Rectal smooth muscle tissue (tissue), 1 donor: ENCODE measurements at regions not wholly inside any gene's neighbourhood (a gene's known extent, or its start where the extent isn't known, plus 50 kb on each side); places are given as distances from the start of the nearest gene placed in this dataset.
"Not testable (repeated sequence)": the region's sequence is repeated elsewhere in the genome, so short reads cannot be mapped to it uniquely, and the experiment has no call there.

ENCODE experiments used
- H3K27ac ChIP-seq: one replicate; pipeline ENCODE4 v1.7.0; 2013; ENCODE audit warnings: low read depth, low read length, inconsistent platforms
- H3K27me3 ChIP-seq: one replicate; pipeline ENCODE4 v1.7.0; 2013; ENCODE audit warnings: low read length; ENCODE audit not compliant: control insufficient read depth, insufficient read depth
- H3K36me3 ChIP-seq: one replicate; pipeline ENCODE4 v1.7.0; 2013; ENCODE audit warnings: low read length; ENCODE audit not compliant: control insufficient read depth, insufficient read depth
- H3K4me1 ChIP-seq: one replicate; pipeline ENCODE4 v1.7.0; 2013; ENCODE audit warnings: low read length; ENCODE audit not compliant: control insufficient read depth, insufficient read depth
- H3K4me3 ChIP-seq: one replicate; pipeline ENCODE4 v1.7.0; 2013; ENCODE audit warnings: low read length
- H3K9ac ChIP-seq: one replicate; pipeline ENCODE4 v1.7.0; 2013; ENCODE audit warnings: low read length

GRCh38 chr9:75532233-75533050, 358.0 kb upstream of the PCSK5 start:
- Histone ChIP-seq H3K27ac (no peak overlapping the region), H3K36me3 (no peaks in the 10 kb centered on the region)

GRCh38 chr9:75539523-75539922, 350.9 kb upstream of the PCSK5 start:
- Histone ChIP-seq H3K36me3 (no peaks in the 10 kb centered on the region), H3K27ac (no peak overlapping the region), H3K4me3 (no peak overlapping the region), H3K9ac (no peak overlapping the region), H3K27me3 (no peaks in the 10 kb centered on the region), H3K4me1 (no peaks in the 10 kb centered on the region)

More at GRCh38 chr9:75532233-75533050, 358.0 kb upstream of the PCSK5 start:
- Histone ChIP-seq H3K4me3 (no peak overlapping the region), H3K9ac (no peak overlapping the region), H3K4me1 (no peaks in the 10 kb centered on the region), H3K27me3 (no peaks in the 10 kb centered on the region)

- Histone ChIP-seq H3K4me1 (no peaks in the 10 kb centered on the region), H3K9ac (no peak overlapping the region), H3K27ac (no peak overlapping the region), H3K27me3 (no peaks in the 10 kb centered on the region), H3K4me3 (no peak overlapping the region), H3K36me3 (no peaks in the 10 kb centered on the region)
Observed at GRCh38 chr9:75540185-75540584, 350.3 kb upstream of the PCSK5 start.

- no peaks in the 10 kb centered on the region for H3K36me3 ChIP-seq
- no peak overlapping the region for H3K9ac ChIP-seq
- H3K4me3 ChIP-seq, result no peak overlapping the region
- no peaks in the 10 kb centered on the region for H3K27me3 ChIP-seq
- H3K4me1 ChIP-seq, result no peaks in the 10 kb centered on the region
- H3K27ac ChIP-seq, result no peak overlapping the region
Observed at GRCh38 chr9:75541734-75542133, 348.7 kb upstream of the PCSK5 start.

GRCh38 chr9:75544815-75545214, 345.7 kb upstream of the PCSK5 start:
- Histone ChIP-seq H3K4me1 (no peaks in the 10 kb centered on the region), H3K4me3 (no peak overlapping the region), H3K27ac (no peak overlapping the region), H3K9ac (no peak overlapping the region), H3K27me3 (no peaks in the 10 kb centered on the region), H3K36me3 (no peaks in the 10 kb centered on the region)

GRCh38 chr9:75545287-75545686, 345.2 kb upstream of the PCSK5 start:
- Histone ChIP-seq H3K9ac (no peak overlapping the region), H3K27me3 (no peaks in the 10 kb centered on the region)

GRCh38 chr9:75548871-75549270, 341.6 kb upstream of the PCSK5 start:
- Histone ChIP-seq H3K9ac (no peak overlapping the region), H3K4me3 (no peak overlapping the region), H3K27me3 (no peaks in the 10 kb centered on the region), H3K27ac (no peak overlapping the region), H3K36me3 (no peaks in the 10 kb centered on the region), H3K4me1 (no peaks in the 10 kb centered on the region)

More at GRCh38 chr9:75545287-75545686, 345.2 kb upstream of the PCSK5 start:
- Histone ChIP-seq H3K27ac (no peak overlapping the region), H3K4me3 (no peak overlapping the region), H3K4me1 (no peaks in the 10 kb centered on the region), H3K36me3 (no peaks in the 10 kb centered on the region)

GRCh38 chr9:75551861-75552260, 338.6 kb upstream of the PCSK5 start:
- Histone ChIP-seq H3K27me3 (no peaks in the 10 kb centered on the region), H3K9ac (no peak overlapping the region), H3K4me3 (no peak overlapping the region), H3K27ac (no peak overlapping the region), H3K36me3 (no peaks in the 10 kb centered on the region), H3K4me1 (no peaks in the 10 kb centered on the region)

GRCh38 chr9:75552941-75553340, 337.5 kb upstream of the PCSK5 start:
- no peak overlapping the region for H3K9ac ChIP-seq
- H3K27me3 ChIP-seq, result no peaks in the 10 kb centered on the region
- H3K4me3 ChIP-seq, result no peak overlapping the region
- H3K4me1 ChIP-seq, result no peaks in the 10 kb centered on the region
- H3K27ac ChIP-seq, result no peak overlapping the region
- H3K36me3 ChIP-seq, result no peaks in the 10 kb centered on the region

GRCh38 chr9:75566813-75567212, 323.7 kb upstream of the PCSK5 start:
- H3K27ac ChIP-seq, H3K4me1 ChIP-seq, H3K27me3 ChIP-seq, H3K4me3 ChIP-seq, H3K36me3 ChIP-seq, H3K9ac ChIP-seq: not testable (repeated sequence)

GRCh38 chr9:75570538-75570937, 319.9 kb upstream of the PCSK5 start:
- H3K27me3 ChIP-seq, result no peaks in the 10 kb centered on the region

GRCh38 chr9:75574569-75574968, 315.9 kb upstream of the PCSK5 start:
- Histone ChIP-seq H3K27ac (no peak overlapping the region), H3K36me3 (no peaks in the 10 kb centered on the region), H3K9ac (no peak overlapping the region), H3K4me1 (no peaks in the 10 kb centered on the region), H3K27me3 (no peaks in the 10 kb centered on the region), H3K4me3 (no peak overlapping the region)

More at GRCh38 chr9:75570538-75570937, 319.9 kb upstream of the PCSK5 start:
- Histone ChIP-seq H3K27ac (no peak overlapping the region), H3K36me3 (no peaks in the 10 kb centered on the region), H3K4me3 (no peak overlapping the region), H3K4me1 (no peaks in the 10 kb centered on the region), H3K9ac (no peak overlapping the region)

- no peaks in the 10 kb centered on the region for H3K36me3 ChIP-seq
- no peaks in the 10 kb centered on the region for H3K4me1 ChIP-seq
- H3K4me3 ChIP-seq, result no peak overlapping the region
- no peak overlapping the region for H3K9ac ChIP-seq
- H3K27ac ChIP-seq, result no peak overlapping the region
- no peaks in the 10 kb centered on the region for H3K27me3 ChIP-seq
Observed at GRCh38 chr9:75582870-75583269, 307.6 kb upstream of the PCSK5 start.
